ENCODE measurements at regions not wholly inside any gene's neighbourhood (a gene's known extent, or its start where the extent isn't known, plus 50 kb on each side); places are given as distances from the start of the nearest gene placed in this dataset.
A peak's percentile ranks its signal among the peaks of the same experiment; 100 is the strongest.

DNA sequence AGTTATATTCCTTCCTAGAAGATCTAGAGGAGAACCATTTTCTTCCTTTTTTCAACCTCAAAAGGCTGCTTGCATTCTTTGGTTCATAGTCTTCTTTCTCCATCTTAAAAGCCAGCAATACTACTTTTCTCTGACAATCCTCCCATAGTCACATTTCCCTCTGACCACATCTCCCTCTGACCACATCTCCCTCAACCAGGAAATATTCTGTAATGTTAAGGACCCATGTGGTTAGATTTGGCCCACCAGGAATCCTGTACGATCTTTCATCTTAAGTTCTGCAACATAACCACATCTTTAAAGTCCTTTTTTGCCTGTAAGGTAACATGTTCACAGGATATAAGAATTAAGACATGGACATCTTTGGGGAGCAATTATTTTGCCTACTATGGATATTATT lies 179.4 kb upstream of the SPEF2 start:
- H3K4me3 ChIP-seq = no peak overlapping the region
- H3K9me3 ChIP-seq = no peaks in the 10 kb centered on the region
- TF ChIP-seq, protein P1, sequence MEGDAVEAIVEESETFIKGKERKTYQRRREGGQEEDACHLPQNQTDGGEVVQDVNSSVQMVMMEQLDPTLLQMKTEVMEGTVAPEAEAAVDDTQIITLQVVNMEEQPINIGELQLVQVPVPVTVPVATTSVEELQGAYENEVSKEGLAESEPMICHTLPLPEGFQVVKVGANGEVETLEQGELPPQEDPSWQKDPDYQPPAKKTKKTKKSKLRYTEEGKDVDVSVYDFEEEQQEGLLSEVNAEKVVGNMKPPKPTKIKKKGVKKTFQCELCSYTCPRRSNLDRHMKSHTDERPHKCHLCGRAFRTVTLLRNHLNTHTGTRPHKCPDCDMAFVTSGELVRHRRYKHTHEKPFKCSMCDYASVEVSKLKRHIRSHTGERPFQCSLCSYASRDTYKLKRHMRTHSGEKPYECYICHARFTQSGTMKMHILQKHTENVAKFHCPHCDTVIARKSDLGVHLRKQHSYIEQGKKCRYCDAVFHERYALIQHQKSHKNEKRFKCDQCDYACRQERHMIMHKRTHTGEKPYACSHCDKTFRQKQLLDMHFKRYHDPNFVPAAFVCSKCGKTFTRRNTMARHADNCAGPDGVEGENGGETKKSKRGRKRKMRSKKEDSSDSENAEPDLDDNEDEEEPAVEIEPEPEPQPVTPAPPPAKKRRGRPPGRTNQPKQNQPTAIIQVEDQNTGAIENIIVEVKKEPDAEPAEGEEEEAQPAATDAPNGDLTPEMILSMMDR (IDR thresholded peaks at IDR 0.05) = no peak
- no peak for TF ChIP-seq EP300 (IDR thresholded peaks at IDR 0.05)
- no peak for TF ChIP-seq POLR2A (IDR thresholded peaks at IDR 0.05)
- no peaks in the 10 kb centered on the region for H3K4me1 ChIP-seq
- no peaks in the 10 kb centered on the region for H3K36me3 ChIP-seq
- DNase-seq (ENCODE audit: low spot score in 2 of 2) = no peak
- WGBS, 2 donors = 78 to 86% methylated on average over 1 of the region's 1 CpG
- no peaks in the 10 kb centered on the region for H3K27me3 ChIP-seq
- no peak overlapping the region for H3K27ac ChIP-seq

DNA sequence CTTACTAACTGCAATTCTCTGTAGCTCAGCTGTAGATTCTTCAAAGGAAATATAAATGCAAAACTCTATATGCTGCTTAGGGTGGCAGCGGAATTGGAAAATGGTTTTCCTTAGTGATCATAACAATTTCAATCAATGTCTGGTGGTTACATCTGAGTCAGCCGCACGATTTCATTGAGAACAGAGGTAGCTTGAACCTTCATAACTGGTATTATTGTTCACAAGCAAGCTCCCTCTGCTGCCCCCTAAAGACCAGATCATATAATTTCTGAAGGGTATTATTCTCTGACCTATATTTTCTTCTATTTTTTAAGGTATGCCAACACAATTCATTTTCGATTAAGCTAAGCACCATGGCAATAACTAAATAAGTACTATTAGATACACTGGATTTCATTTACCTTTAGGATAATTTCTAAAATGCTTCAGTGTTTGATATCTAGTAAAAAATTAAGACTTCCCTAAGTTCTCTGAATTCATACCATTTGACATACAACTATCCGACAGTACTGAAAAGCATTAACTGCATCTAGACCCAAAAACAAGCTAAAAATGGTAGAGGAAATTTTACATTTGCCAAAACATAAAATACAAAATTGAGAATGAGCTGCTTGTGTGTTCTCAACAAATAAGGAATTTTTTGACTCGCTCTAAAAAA lies 181.1 kb upstream of the SPEF2 start:
- no peak overlapping the region for H3K27ac ChIP-seq
- no peak for TF ChIP-seq POLR2A (IDR thresholded peaks at IDR 0.05)
- TF ChIP-seq, protein P1 (IDR thresholded peaks at IDR 0.05) = peak in 4 of 5 experiments; percentile 25 to 51 (median 29)
- no peaks in the 10 kb centered on the region for H3K9me3 ChIP-seq

DNA sequence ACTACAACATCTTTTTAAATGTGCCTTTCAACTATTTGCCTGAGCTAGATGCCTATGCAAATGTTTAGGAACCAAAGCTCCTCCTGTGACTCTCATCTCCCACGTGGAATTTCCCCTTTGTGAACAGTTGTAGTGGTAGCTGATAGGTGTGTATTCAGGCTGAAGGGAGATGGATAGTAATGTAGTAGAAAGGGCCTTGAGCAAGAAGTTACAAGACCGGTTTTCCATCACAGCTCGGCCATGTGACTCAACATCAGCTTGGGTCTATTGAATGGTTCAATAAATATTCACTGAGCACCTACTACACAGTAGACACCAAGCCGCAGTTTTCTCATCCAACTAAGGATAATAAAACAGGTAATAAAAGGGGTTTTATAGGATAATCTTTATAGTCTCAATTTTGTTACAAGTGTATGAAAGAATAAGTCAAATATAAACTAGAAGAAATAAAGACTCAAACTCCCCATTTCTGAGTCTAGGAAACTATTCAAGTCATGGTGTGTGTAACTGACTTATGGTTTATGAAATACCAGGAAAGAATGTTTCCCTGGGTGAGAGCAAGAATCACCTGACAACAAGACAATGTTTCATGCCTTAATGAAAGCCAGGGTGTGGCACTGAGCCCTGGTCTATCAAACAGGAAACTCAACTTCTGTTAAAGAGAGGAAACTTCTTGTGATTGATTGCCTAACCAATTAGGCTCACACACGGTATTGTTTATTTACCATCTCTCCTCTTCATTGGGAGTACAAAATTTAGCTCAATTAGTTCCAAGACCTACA lies 187.1 kb upstream of the SPEF2 start:
- no peaks in the 10 kb centered on the region for H3K9me3 ChIP-seq
- WGBS, 2 donors = 58 to 61% methylated on average over 5 of the region's 5 CpGs
- no peak overlapping the region for H3K4me3 ChIP-seq
- DNase-seq (ENCODE audit: low spot score in 2 of 2) = no peak
- H3K4me1 ChIP-seq = no peaks in the 10 kb centered on the region
- no peaks in the 10 kb centered on the region for H3K27me3 ChIP-seq
- H3K27ac ChIP-seq = no peak overlapping the region
- no peak for TF ChIP-seq EP300 (IDR thresholded peaks at IDR 0.05)
- TF ChIP-seq, protein P1 (IDR thresholded peaks at IDR 0.05) = no peak
- no peaks in the 10 kb centered on the region for H3K36me3 ChIP-seq

More for the DNA sequence above, 181.1 kb upstream of the SPEF2 start:
- no peaks in the 10 kb centered on the region for H3K36me3 ChIP-seq
- no peaks in the 10 kb centered on the region for H3K4me1 ChIP-seq
- no peak for DNase-seq (ENCODE audit: low spot score in 2 of 2)
- H3K4me3 ChIP-seq = no peak overlapping the region
- WGBS, 2 donors = 74 to 76% methylated on average over 6 of the region's 6 CpGs
- H3K27me3 ChIP-seq = no peaks in the 10 kb centered on the region

DNA sequence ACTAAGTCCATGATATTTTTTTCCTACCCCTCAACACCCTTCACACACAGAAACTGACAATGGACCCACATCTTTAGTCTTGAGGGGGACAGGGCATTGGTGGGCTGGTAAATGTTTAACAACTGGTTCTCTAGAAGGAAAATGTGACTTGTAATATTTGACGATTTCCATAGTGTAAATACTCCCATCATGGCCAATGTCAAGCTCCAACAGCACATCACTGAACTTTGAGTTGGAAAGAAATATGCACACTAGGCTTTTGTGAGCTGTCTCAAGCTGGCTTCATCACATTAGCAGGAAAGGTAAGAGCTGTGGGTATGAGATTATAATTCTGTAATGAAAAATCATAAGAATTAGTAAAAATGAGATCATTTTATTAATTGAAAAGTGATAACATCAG lies 189.9 kb upstream of the PRLR start:
- Histone ChIP-seq H3K27ac (no peak overlapping the region), H3K9me3 (no peaks in the 10 kb centered on the region), H3K27me3 (no peaks in the 10 kb centered on the region), H3K4me3 (no peak overlapping the region), H3K4me1 (no peaks in the 10 kb centered on the region), H3K36me3 (no peaks in the 10 kb centered on the region)
- TF ChIP-seq POLR2A (IDR thresholded peaks at IDR 0.05) (no peak), EP300 (IDR thresholded peaks at IDR 0.05) (no peak)
- TF ChIP-seq, protein P1 (IDR thresholded peaks at IDR 0.05) = no peak
- 88 to 96% methylated on average over 1 of the region's 1 CpG for WGBS, 2 donors
- no peak for DNase-seq (ENCODE audit: low spot score in 2 of 2)

DNA sequence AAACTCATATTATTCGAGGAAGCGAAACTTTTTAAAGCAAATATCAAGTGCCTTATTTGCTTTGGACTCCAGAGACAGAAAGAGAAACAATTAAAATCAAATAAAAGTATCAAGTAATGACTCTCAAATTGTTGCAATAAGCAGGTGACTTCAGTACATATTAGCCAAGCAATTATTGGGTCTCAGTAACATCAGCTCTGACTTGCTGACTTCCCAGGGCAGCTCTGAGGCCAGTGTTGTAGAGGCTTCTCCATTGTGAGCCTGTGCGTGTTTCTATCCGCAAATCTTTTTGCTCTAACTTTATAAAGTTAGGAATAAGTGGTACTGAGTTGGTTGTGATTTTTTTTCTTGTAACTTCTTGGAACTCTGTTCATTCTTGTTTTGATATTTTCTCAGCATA lies 186.8 kb upstream of the PRLR start:
- no peak for DNase-seq (ENCODE audit: low spot score in 2 of 2)
- H3K27me3 ChIP-seq = no peaks in the 10 kb centered on the region
- no peaks in the 10 kb centered on the region for H3K9me3 ChIP-seq
- 80% methylated on average over 4 of the region's 4 CpGs for WGBS, 2 donors
- H3K4me1 ChIP-seq = no peaks in the 10 kb centered on the region
- TF ChIP-seq POLR2A (IDR thresholded peaks at IDR 0.05) = no peak
- H3K36me3 ChIP-seq = no peaks in the 10 kb centered on the region
- peak overlapping the region in 1 of 4 donors; percentile 58 for H3K27ac ChIP-seq
- H3K4me3 ChIP-seq = no peak overlapping the region

Measured in tibial nerve (tissue), 4 donors.